Epithelial cell of esophagus (primary cell): ENCODE measurements at regions not wholly inside any gene's neighbourhood (a gene's known extent, or its start where the extent isn't known, plus 50 kb on each side); places are given as distances from the start of the nearest gene placed in this dataset.
"Not testable (repeated sequence)": the region's sequence is repeated elsewhere in the genome, so short reads cannot be mapped to it uniquely, and the experiment has no call there.

Experiments
- DNase-seq: peaks from one replicate; pipeline ENCODE4 v3.0.0; 2010; ENCODE audit warnings: low read depth
- H3K4me3 ChIP-seq: 2 replicates; pipeline ENCODE4 v1.5.1; 2011; ENCODE audit warnings: mild to moderate bottlenecking, low read length, control low read depth
- TF ChIP-seq, protein P1 (sequence below): IDR thresholded peaks from 2 replicates; pipeline ENCODE4 v1.5.1; 2011; ENCODE audit warnings: low read depth, mild to moderate bottlenecking, low read length, control low read depth, inconsistent platforms; ENCODE audit not compliant: insufficient read depth; ENCODE audit errors: missing control alignments

DNA sequence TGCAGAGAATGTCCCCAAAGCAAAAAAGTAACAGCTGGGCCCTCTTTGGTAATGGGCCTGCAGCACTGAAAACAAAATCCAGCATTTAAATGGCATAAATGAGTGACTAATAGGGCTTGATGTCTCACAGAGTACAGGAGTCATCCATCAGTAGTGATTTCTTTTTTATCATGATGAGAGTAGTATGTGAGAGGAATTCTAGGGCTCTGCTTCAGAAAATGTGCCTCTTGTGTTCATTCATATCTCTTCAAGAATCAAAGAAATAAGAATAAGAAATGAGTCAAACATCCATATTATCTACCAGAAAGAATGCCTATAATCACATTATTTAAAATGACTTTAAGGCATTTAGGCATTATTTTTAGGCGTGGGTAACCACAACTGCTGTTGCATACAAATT is 792.9 kb upstream of the HTR2C start:
- no peak for DNase-seq
- TF ChIP-seq, protein P1, sequence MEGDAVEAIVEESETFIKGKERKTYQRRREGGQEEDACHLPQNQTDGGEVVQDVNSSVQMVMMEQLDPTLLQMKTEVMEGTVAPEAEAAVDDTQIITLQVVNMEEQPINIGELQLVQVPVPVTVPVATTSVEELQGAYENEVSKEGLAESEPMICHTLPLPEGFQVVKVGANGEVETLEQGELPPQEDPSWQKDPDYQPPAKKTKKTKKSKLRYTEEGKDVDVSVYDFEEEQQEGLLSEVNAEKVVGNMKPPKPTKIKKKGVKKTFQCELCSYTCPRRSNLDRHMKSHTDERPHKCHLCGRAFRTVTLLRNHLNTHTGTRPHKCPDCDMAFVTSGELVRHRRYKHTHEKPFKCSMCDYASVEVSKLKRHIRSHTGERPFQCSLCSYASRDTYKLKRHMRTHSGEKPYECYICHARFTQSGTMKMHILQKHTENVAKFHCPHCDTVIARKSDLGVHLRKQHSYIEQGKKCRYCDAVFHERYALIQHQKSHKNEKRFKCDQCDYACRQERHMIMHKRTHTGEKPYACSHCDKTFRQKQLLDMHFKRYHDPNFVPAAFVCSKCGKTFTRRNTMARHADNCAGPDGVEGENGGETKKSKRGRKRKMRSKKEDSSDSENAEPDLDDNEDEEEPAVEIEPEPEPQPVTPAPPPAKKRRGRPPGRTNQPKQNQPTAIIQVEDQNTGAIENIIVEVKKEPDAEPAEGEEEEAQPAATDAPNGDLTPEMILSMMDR: no peak
- no peak overlapping the region for H3K4me3 ChIP-seq

DNA sequence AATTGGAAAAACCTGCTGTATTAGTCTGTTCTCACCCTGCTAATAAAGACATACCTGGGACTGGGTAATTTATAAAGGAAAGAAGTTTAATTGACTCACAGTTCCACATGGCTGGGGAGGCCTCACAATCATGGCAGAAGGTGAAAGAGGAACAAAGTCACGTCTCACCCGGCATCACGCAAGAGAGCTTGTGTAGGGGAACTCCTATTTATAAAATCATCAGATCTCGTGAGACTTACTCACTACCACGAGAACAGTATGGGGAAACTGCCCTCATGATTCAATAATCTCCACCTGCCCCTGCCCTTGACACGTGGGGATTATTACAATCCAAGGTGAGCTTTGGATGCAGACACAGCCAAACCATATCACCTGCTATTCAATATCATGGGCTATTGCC is 799.1 kb upstream of the HTR2C start:
- not testable (repeated sequence) for H3K4me3 ChIP-seq, DNase-seq

DNA sequence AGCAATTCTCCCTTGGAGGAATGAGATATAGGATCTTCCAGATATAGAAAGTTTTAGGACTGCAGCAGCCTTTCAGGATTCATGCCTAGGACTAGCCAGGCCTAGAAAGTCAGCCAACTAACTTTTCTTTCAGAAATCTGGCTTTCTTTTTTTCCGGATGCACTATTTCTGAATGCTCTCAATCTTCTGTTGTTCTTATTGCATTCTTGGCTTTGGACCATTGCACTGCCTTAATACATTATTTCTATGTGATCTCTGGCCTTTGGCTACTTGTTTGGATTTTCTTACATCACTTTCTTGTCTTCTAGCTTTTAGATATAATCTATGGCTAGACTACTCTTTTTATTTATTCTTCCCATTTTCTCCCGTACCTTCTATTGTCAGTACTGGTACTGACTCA is 813.1 kb upstream of the HTR2C start:
- DNase-seq: no peak
- no peak overlapping the region for H3K4me3 ChIP-seq

DNA sequence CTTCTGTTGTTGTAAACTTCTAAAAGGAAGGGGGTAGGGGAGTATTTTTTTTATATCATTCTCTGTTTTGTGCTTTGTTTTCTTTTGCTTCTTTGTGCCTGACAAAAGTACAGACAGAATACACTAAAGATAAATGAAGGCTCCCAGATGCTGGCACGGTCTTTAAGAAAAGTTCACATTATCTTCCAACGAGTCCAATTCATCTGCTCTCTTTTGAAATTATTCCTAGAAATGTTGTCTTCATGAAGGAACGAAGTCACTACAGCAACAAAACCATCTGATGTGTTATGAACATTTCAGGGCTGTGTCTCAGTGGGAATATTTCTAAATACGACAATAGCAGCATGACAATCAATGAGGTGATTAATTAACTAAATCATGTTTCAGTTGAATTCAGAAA is 813.8 kb upstream of the HTR2C start:
- TF ChIP-seq, protein P1: no peak
- no peak for DNase-seq
- H3K4me3 ChIP-seq: no peak overlapping the region

More for the DNA sequence above, 813.1 kb upstream of the HTR2C start:
- TF ChIP-seq, protein P1: no peak

DNA sequence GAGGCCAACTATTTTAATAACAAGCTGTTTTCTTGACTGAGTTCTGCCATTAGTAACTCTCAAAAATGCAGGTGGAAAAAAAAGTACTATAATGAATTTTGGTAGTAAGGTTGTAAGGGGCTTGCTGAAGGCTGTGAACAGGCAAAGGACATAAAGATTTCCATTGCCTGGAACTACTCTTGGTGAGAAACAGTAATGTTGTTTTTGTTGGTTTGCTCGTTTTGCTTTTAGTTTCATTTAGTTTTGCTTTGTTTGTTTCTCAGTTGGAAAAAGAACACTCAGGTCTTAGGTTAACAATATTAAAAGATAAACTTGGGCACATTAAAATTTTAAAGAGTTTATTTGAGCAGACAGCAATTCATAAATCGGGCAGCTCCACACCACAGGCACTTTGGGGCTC is 824.5 kb upstream of the HTR2C start:
- no peak overlapping the region for H3K4me3 ChIP-seq
- DNase-seq: no peak
- TF ChIP-seq, protein P1: no peak

DNA sequence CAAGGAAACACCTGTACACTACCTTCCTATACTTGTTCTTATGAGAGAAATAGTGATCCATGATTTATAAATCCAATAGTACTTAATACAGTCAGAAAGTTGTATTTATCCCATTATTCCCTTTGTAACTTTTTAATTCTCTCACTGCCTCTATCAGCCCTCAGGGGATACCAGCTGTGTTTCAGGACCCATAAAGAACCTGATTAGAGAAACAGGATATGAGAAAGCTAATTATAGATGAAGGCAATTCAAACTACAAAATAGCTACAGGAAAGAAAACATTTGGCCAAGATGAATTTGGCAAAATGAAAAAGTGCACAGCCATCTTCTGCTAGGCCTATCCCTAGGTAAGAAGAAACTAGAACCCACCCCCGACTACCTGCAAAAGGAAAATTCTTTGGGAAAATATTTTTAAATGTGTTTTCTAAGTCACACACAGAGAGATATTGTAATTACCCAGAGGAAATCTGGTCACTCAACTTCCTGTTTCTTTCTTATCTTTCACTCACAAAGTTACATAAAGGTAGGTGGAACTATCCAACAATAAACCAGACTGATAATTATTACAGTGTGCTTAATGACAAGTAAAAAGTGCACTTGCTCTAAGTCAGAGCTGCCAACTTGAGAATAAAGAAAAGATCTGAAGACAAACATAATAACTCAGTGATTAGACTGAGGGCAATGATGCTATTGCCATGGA is 836.5 kb upstream of the HTR2C start:
- no peak for DNase-seq
- no peak overlapping the region for H3K4me3 ChIP-seq
- TF ChIP-seq, protein P1: no peak

DNA sequence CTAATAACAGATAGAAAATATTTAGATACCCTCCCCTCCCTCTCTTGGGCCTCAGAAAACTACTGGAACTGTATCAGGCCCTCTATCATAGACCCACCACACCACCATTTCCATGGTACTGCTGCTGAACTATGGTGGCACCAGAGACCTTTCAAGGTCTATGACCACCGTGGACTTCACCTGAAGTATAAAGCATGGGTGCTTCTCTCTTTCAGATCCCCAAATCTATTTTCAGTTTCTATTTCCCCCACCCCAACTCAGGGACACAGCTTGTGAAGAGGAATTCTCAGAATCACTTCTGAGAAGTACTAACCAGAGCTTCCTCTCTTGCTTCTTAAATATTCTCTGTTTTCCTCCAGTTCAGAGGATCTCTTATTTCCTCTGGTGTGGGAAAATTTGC is 840.8 kb upstream of the HTR2C start:
- H3K4me3 ChIP-seq: no peak overlapping the region
- TF ChIP-seq, protein P1: no peak
- DNase-seq: no peak
